ENCODE measurements at regions not wholly inside any gene's neighbourhood (a gene's known extent, or its start where the extent isn't known, plus 50 kb on each side); places are given as distances from the start of the nearest gene placed in this dataset.
"Not testable (repeated sequence)": the region's sequence is repeated elsewhere in the genome, so short reads cannot be mapped to it uniquely, and the experiment has no call there.

DNA sequence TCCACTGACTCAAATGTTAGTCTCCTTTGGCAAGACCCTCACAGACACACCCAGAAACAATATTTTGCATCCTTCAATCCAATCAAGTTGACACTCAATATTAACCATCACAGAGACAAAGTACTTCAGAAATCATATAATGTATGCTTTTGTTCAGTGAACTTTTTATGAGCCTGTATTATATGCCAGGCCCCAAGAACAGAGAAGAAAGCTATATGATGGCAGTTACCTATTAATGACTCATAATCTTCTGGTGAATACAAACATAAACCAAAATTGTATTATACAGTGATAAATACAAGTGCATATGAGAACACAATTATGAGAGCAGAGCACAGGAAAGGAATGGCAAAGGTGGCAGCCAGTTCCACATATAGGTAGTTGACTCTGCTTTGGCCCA lies 852.0 kb upstream of the EPHA5 start:
- no peak for DNase-seq

DNA sequence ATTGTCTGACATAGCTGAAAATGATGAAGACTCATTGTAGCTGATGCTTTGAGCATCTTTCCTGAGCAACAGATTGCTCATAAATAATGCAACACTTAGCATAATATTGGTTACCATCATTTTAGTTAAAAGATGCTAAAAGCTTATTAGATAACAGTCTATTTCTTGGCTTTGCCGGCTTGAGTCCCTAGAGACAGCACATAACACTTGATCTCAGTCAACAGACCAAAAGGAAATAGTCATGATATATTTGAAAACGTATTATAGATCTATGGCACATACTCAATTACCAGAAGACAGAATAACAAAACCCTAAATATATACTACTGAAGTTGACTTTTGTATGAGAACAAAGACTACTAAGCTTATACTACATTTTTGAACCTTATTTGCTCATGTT lies 846.7 kb upstream of the EPHA5 start:
- peak; percentile 2 for DNase-seq

- no peak for DNase-seq
Observed at GRCh38 chr4:66506985-66507384, 836.7 kb upstream of the EPHA5 start.

DNA sequence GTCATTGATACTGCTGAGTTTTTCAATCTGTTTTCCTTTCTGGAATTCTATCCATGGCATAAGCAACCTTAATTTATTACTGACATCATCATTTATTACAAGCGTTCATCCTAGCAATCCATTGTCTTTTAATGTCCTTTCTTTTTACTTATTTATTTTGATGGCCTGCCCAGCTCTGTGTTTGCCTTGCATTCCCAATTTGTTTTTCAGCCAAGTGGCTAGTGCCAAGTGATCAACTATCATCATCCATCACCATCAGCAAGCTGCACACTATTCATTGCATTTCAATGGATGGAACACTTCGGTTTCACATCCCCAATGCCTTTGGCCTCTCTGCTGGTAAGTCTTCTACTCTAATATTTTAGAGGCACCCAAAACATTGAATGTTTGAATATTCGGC lies 831.7 kb upstream of the EPHA5 start:
- peak; percentile 28 for DNase-seq

GRCh38 chr4:66490729-66491128 lies 820.4 kb upstream of the EPHA5 start:
- no peak for DNase-seq

DNA sequence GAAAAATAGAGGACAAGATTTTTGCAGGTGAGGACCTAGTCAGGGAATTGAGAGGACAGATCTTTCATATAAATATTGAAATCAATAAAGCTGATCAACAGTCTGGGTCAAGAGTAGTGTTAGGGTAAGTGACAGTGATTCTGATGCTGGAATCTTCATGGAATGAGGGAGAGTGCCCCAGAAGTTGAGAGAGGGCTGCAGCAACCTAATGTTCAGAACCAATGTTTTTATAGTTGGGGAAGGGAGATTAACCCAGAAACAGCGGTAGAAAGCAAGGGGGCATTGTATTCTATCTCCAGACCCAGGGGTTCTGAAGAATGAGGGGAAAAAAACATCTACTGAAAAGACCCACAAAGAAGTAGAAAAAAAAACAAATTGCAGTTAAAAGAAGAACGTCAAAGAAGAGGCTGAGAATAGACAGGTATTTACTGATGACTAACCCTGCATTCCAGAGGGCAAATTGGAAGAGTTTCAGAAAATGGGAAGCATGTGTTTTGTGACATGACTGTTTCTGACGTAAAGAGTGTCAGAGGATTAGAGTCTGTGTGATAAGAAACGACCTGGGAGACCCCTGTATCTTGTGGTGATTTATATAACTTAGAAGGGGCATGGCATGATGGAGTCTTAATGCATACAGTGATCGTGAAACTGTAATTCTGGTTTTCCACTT lies 819.6 kb upstream of the EPHA5 start:
- DNase-seq, result no peak

- DNase-seq, result no peak
Observed at GRCh38 chr4:66489370-66489769, 819.1 kb upstream of the EPHA5 start.

- no peak for DNase-seq
Observed at GRCh38 chr4:66486068-66486467, 815.8 kb upstream of the EPHA5 start.

GRCh38 chr4:66482186-66482585 lies 811.9 kb upstream of the EPHA5 start:
- DNase-seq, result no peak

DNA sequence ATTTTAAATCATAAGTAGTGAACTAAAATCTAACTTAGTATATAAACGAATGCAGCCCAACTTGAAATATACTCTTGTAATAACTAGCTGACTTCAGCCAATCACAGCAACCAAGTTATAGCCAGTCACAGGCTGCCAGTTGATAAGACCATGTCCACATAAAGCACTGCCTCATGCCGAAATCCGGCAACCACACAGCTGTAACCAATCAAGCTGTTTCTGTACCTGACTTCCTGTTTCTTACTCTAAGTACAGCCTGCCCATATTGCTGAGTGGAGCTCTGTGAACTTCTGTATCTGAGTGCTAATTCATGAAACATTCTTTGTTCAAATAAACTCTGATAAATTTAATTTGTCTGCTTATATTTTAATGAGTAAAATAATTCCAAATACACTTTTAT lies 805.3 kb upstream of the EPHA5 start:
- DNase-seq, result peak; percentile 3

- no peak for DNase-seq
Observed at GRCh38 chr4:66465111-66465510, 794.8 kb upstream of the EPHA5 start.

DNA sequence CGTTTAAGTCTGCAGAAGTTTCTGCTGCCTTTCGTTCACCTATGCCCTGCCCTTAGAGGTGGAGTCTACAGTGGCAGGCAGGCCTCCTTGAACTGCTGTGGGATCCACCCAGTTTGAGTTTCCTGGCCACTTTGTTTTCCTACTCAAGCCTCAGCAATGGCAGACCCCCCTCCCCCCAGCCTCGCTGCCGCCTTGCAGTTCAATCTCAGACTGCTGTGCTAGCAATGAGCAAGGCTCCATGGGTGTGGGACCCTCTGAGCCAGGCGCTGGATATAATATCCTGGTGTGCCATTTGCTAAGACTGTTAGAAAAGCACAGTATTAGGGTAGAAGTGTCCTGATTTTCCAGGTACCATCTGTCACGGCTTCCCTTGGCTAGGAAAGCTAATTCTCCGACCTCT lies 792.6 kb upstream of the EPHA5 start:
- not testable (repeated sequence) for DNase-seq

GRCh38 chr4:66451741-66452140 lies 781.5 kb upstream of the EPHA5 start:
- DNase-seq, result no peak

DNA sequence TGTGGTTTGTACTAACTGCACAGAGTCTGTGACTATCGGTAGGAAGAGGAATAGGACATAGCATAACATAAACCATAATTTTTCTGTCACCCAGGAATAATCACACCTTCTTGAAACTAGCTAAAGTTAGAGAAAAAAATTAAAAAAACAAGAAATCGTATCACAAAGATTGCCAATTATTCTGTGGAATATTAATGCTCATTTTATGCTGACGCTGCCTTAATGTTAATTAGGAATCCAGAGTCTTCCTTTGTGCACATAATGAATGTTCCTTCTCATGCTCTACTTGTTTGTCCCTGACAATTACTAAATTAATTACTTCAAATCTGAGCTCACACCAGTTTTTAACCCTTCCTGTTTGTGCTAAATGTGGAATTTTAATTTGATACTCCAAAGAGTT lies 772.7 kb upstream of the EPHA5 start:
- no peak for DNase-seq

DNA sequence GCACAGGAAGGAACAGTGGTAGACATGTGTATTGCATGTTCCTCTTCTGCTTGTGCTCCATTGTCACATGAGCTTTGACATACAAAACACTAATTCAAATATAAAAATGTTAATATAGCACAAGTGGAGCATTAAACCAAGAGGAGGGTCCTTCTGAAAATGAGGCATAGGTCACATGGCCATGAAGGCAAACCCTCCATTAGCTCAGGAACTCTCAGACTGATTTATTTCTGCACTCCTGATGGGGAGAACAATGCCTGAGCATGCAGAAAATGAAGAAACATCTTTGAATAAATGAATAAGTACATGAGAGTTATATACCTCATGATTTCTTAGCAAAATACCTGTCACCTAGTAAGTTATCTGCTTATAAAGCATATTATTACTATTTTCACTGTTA lies 769.2 kb upstream of the EPHA5 start:
- DNase-seq, result no peak

DNA sequence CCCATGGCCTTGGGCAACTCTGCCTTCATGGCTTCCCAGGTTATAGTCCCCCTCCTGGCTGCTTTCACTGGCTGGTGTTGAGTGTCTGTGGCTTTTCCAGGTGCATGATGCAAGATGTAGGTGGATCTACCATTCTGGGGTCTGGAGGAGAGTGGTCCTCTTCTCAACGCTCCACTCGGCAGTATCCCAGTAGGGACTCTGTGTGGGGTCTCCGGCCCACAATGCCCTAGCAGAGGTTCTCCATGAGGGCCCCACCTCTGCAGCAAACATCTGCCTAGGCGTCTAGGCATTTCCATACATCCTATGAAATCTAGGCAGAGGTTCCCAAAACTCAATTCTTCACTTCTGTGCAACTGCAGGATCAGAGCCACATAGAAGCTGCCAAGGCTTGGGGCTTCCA lies 763.4 kb upstream of the EPHA5 start:
- DNase-seq, result no peak

GRCh38 chr4:66430856-66431255 lies 760.6 kb upstream of the EPHA5 start:
- no peak for DNase-seq

DNA sequence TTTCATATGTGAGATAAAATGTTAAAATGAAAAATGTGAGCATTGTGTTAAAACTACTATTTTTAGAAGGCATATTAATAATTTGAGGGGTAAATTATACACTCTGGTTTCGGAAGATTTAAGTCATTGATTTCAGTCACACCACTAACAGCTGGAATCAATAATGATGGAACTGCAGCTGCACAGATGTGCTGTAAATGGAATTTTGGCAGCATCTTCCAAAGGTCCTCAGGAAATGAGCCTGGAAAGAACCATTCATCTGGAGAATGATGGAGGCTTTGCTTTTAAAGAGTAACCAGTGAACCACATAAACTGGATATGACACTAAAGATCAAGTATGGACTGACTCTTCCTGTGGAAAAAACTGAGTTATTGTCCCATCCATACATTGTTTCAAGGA lies 759.0 kb upstream of the EPHA5 start:
- DNase-seq, result no peak

GRCh38 chr4:66416425-66416824 lies 746.1 kb upstream of the EPHA5 start:
- no peak for DNase-seq

DNA sequence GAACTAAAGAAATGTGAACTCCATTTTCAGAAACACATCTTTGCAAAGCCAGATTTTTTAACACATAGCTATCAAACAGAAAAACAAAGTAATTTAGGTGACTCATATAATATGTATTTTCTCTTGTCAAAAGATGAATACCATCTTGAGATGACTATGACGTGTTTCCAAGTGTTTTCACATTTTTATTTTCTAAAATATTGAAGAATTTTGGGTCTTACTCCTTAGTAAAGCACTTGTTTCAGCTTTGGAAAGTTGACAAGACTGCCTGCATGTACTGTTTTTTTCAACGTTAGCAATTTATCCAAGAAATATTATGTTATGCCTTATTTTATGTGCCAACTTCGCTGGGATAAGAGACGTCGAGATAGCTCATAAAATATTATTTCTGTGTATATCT lies 733.9 kb upstream of the EPHA5 start:
- DNase-seq, result no peak

GRCh38 chr4:66376921-66377320 lies 706.6 kb upstream of the EPHA5 start:
- no peak for DNase-seq

DNA sequence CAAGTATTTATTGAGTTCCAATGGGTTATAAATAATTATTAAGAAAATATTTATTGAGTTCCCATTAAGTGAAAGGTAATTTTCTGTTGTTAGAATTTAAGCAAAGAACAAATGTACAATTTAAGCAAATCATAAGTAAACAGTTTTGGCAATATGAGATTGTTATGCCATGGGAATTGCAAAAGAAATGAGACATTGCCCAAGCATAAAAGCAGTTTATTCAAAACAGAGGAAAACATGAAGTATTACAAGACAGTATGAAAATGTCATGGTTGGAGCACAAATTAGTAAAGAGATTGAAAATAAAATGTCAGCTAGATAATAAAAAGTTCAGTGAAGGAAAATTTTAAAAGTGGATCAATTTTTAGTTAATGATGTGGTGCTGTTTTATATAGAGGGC lies 706.1 kb upstream of the EPHA5 start:
- DNase-seq, result no peak

DNA sequence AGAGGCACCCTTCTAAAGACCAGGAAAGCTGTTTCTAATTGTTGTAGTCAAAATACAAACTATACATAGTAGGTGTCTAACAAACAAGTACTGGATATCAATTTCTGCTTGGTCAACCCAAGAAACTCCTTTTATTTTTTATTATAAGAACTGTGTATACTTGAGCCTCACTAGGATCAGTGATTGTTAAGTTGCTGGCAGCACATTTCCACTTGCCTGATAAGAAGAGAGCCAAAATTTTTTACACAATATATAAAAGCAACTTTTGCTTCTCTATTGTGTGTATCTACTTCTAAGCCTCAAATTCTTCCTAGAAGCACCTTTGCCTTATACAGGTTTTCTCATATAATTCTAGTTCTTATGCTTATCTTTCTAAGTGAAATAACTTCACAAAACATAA lies 703.0 kb upstream of the EPHA5 start:
- no peak for DNase-seq

DNA sequence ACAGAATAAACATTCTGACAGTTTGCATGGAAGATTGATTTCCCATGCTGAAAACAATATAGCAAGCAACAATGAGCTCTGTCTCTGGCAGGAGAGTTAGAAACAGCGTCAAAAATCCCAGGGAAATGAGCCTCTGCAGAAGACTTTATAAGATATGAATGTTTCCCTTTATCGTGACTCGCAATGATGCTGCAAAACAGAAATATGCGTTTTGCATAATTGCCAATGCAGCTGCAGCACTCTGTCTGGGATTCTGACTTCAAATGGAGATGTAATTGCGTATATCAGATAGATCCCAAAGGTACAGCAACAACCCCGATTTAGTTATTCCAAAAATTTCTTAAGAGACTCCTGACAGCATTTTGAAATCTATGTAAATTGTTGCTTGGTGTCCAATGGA lies 702.4 kb upstream of the EPHA5 start:
- DNase-seq, result no peak

- DNase-seq, result no peak
Observed at GRCh38 chr4:66367043-66367660, 696.9 kb upstream of the EPHA5 start.

All from NCI-H69 (cell line).